ENCODE measurements at regions not wholly inside any gene's neighbourhood (a gene's known extent, or its start where the extent isn't known, plus 50 kb on each side); places are given as distances from the start of the nearest gene placed in this dataset.

- no peaks in the 10 kb centered on the region for H3K36me3 ChIP-seq
- no peak for DNase-seq (ENCODE audit: low read depth in 1 of 2, low spot score in 2 of 2)
- no peaks in the 10 kb centered on the region for H3K4me1 ChIP-seq (replicated peaks)
- H3K4me3 ChIP-seq = no peak overlapping the region
- H3K27me3 ChIP-seq (replicated peaks) = no peaks in the 10 kb centered on the region
- H3K9me3 ChIP-seq (replicated peaks) = no peaks in the 10 kb centered on the region
- no peak overlapping the region for H3K27ac ChIP-seq
Observed at GRCh38 chr18:28541934-28542333, 365.0 kb upstream of the CDH2 start.

DNA sequence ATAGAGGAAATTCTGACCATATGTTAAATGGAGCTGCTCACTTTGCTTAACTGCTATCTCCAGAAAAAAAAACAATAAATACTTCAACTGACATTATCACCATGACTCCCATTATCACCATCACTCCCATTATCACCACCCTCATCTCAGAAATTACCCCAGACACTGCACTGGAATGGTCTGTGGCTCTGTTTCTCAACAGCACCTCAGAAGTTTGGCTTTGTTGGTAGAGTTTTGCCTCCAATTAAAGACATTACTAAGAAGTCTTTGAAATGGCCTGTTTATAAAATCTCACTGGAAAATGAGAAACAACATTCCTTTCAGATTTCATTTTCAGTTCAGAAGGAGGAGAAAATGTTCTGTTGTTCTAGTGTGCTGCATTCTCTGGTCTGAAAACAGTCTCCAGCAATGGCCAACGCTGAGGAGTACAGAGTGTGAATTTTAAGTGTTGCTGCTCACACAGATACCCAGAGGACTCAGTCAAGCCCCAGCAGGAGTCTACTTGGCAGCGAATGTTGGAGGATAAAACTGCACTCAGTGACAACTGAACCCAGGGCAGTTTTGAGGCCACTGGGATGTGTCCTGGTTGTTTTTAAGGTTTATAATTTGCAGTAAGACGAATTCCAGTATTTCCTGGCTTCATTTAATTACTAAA is 364.5 kb upstream of the CDH2 start:
- H3K9me3 ChIP-seq (replicated peaks) = no peaks in the 10 kb centered on the region
- no peaks in the 10 kb centered on the region for H3K27me3 ChIP-seq (replicated peaks)
- H3K27ac ChIP-seq = no peak overlapping the region
- H3K4me1 ChIP-seq (replicated peaks) = no peaks in the 10 kb centered on the region
- no peaks in the 10 kb centered on the region for H3K36me3 ChIP-seq
- H3K4me3 ChIP-seq = no peak overlapping the region
- no peak for DNase-seq (ENCODE audit: low read depth in 1 of 2, low spot score in 2 of 2)

GRCh38 chr18:28529644-28530043 is 352.7 kb upstream of the CDH2 start:
- Histone ChIP-seq H3K27ac (no peak overlapping the region), H3K4me1 (replicated peaks) (no peaks in the 10 kb centered on the region), H3K27me3 (replicated peaks) (no peaks in the 10 kb centered on the region), H3K36me3 (no peaks in the 10 kb centered on the region), H3K9me3 (replicated peaks) (no peaks in the 10 kb centered on the region), H3K4me3 (no peak overlapping the region)
- no peak for DNase-seq (ENCODE audit: low read depth in 1 of 2, low spot score in 2 of 2)

GRCh38 chr18:28526196-28526595 is 349.3 kb upstream of the CDH2 start:
- no peak overlapping the region for H3K4me3 ChIP-seq
- H3K9me3 ChIP-seq (replicated peaks) = no peaks in the 10 kb centered on the region
- no peaks in the 10 kb centered on the region for H3K4me1 ChIP-seq (replicated peaks)
- no peaks in the 10 kb centered on the region for H3K36me3 ChIP-seq
- no peak overlapping the region for H3K27ac ChIP-seq
- no peaks in the 10 kb centered on the region for H3K27me3 ChIP-seq (replicated peaks)
- DNase-seq (ENCODE audit: low read depth in 1 of 2, low spot score in 2 of 2) = no peak

GRCh38 chr18:28523758-28524475 is 347.0 kb upstream of the CDH2 start:
- Histone ChIP-seq H3K9me3 (replicated peaks) (no peaks in the 10 kb centered on the region), H3K36me3 (no peaks in the 10 kb centered on the region), H3K27ac (no peak overlapping the region), H3K27me3 (replicated peaks) (no peaks in the 10 kb centered on the region), H3K4me1 (replicated peaks) (no peaks in the 10 kb centered on the region), H3K4me3 (no peak overlapping the region)
- DNase-seq (ENCODE audit: low read depth in 1 of 2, low spot score in 2 of 2) = no peak

- H3K4me3 ChIP-seq = no peak overlapping the region
- H3K27ac ChIP-seq = no peak overlapping the region
- H3K27me3 ChIP-seq (replicated peaks) = no peaks in the 10 kb centered on the region
- no peaks in the 10 kb centered on the region for H3K36me3 ChIP-seq
- no peak for DNase-seq (ENCODE audit: low read depth in 1 of 2, low spot score in 2 of 2)
- H3K4me1 ChIP-seq (replicated peaks) = no peaks in the 10 kb centered on the region
- no peaks in the 10 kb centered on the region for H3K9me3 ChIP-seq (replicated peaks)
Observed at GRCh38 chr18:28522236-28522635, 345.3 kb upstream of the CDH2 start.

DNA sequence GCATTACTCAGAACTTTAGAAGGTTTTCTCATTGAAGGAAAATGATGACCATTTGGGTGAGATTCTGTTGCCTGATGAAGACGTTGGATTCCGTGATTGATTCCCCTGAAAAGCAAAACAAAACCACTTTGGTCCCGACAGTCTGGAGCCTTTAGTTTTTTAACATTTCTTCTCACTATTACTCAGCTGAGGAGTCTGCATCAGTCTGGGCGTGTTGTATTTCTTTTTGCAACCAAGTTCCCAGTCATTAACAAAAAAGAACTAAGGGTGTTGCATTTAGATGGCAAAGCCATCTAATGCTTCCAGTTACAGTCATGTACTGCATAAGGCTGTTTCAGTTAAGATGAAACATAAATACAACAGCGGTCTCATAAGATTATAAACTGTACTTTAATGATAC is 343.1 kb upstream of the CDH2 start:
- no peak for DNase-seq (ENCODE audit: low read depth in 1 of 2, low spot score in 2 of 2)

GRCh38 chr18:28514699-28515098 is 337.8 kb upstream of the CDH2 start:
- Histone ChIP-seq H3K27ac (no peak overlapping the region), H3K27me3 (replicated peaks) (no peaks in the 10 kb centered on the region), H3K9me3 (replicated peaks) (no peaks in the 10 kb centered on the region), H3K4me3 (no peak overlapping the region), H3K4me1 (replicated peaks) (peaks cover 31% of the 10 kb centered on the region), H3K36me3 (no peaks in the 10 kb centered on the region)
- DNase-seq (ENCODE audit: low read depth in 1 of 2, low spot score in 2 of 2) = no peak

More for the DNA sequence above, 343.1 kb upstream of the CDH2 start:
- no peaks in the 10 kb centered on the region for H3K27me3 ChIP-seq (replicated peaks)
- H3K27ac ChIP-seq = no peak overlapping the region
- no peaks in the 10 kb centered on the region for H3K4me1 ChIP-seq (replicated peaks)
- H3K9me3 ChIP-seq (replicated peaks) = no peaks in the 10 kb centered on the region
- H3K36me3 ChIP-seq = no peaks in the 10 kb centered on the region
- no peak overlapping the region for H3K4me3 ChIP-seq

DNA sequence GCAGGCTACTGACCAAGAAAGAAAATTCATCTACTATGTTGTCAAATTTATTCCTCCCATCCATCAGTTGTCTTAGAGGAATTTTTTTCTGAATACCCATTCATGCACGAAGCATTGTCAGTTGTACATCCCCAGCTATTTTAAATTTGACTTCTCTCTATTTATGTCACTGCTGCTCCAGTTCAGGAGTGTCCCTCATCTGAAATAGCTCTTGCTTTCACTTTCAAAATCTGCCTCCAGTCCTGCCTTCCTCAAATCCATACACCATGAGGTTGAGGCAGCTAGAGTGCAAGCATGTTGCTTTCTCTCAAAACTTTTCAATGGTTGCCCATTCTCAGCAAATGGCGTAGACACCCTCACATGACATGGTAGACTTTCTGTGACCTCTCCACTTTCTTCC is 335.4 kb upstream of the CDH2 start:
- H3K9me3 ChIP-seq (replicated peaks) = no peaks in the 10 kb centered on the region
- no peaks in the 10 kb centered on the region for H3K36me3 ChIP-seq
- H3K27ac ChIP-seq = peak overlapping the region; percentile 63
- H3K4me3 ChIP-seq = peak overlapping the region; percentile 12; the same call in 1 of the 2 replicates
- DNase-seq (ENCODE audit: low read depth in 1 of 2, low spot score in 2 of 2) = peak in 1 of 2 experiments; percentile 41
- H3K4me1 ChIP-seq (replicated peaks) = peaks cover 34% of the 10 kb centered on the region
- H3K27me3 ChIP-seq (replicated peaks) = no peaks in the 10 kb centered on the region

- peaks cover 34% of the 10 kb centered on the region for H3K4me1 ChIP-seq (replicated peaks)
- H3K36me3 ChIP-seq = no peaks in the 10 kb centered on the region
- no peaks in the 10 kb centered on the region for H3K27me3 ChIP-seq (replicated peaks)
- H3K27ac ChIP-seq = peak overlapping the region; percentile 63
- no peaks in the 10 kb centered on the region for H3K9me3 ChIP-seq (replicated peaks)
- no peak overlapping the region for H3K4me3 ChIP-seq
- DNase-seq (ENCODE audit: low read depth in 1 of 2, low spot score in 2 of 2) = peak; percentile 46 to 65
Observed at GRCh38 chr18:28511413-28511821, 334.5 kb upstream of the CDH2 start.

DNA sequence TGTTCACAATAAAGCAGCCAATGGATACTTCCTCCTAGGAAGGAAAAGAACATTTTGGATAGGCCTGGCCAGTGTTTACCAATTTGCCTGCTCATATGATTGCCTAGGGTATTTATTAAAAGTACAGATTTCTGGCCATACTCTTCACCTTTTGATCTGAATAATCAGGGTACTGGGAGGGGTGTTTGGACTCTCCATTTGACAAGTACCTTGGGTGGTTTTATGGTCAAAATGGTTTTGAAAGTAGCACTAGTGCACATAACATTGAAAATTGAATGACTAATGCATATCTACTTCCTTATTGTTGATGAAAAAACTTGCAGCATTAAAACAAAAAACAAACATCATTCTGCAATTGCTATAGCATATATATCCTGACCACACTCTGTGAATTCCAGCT is 333.3 kb upstream of the CDH2 start:
- Histone ChIP-seq H3K27ac (no peak overlapping the region), H3K4me3 (no peak overlapping the region), H3K36me3 (no peaks in the 10 kb centered on the region), H3K4me1 (replicated peaks) (peaks cover 34% of the 10 kb centered on the region), H3K9me3 (replicated peaks) (no peaks in the 10 kb centered on the region), H3K27me3 (replicated peaks) (no peaks in the 10 kb centered on the region)
- no peak for DNase-seq (ENCODE audit: low read depth in 1 of 2, low spot score in 2 of 2)

DNA sequence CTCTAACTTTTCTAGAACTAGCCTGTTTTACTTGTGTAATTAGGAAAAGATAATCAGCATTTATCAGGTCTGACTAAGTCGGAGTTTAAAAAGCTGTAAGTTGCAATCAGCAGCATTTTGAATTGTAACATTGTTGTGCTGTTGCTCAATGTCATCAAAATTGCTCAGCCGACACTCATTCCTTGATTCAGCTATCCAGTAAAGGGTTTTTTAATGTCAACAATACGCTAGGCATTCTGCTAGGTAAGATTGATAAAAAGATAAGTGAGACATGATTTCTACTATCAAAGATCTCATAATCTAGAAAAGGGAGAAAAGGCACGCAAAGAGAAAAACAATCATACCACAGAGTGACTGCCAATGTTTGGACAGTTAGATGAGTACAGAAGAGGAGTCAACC is 327.1 kb upstream of the CDH2 start:
- no peak for DNase-seq (ENCODE audit: low read depth in 1 of 2, low spot score in 2 of 2)
- no peak overlapping the region for H3K4me3 ChIP-seq
- no peaks in the 10 kb centered on the region for H3K27me3 ChIP-seq (replicated peaks)
- H3K36me3 ChIP-seq = no peaks in the 10 kb centered on the region
- no peaks in the 10 kb centered on the region for H3K4me1 ChIP-seq (replicated peaks)
- no peaks in the 10 kb centered on the region for H3K9me3 ChIP-seq (replicated peaks)
- H3K27ac ChIP-seq = no peak overlapping the region

GRCh38 chr18:28494151-28494550 is 317.2 kb upstream of the CDH2 start:
- Histone ChIP-seq H3K36me3 (no peaks in the 10 kb centered on the region), H3K9me3 (replicated peaks) (no peaks in the 10 kb centered on the region), H3K4me3 (no peak overlapping the region), H3K27ac (no peak overlapping the region), H3K4me1 (replicated peaks) (no peaks in the 10 kb centered on the region), H3K27me3 (replicated peaks) (no peaks in the 10 kb centered on the region)
- no peak for DNase-seq (ENCODE audit: low read depth in 1 of 2, low spot score in 2 of 2)

DNA sequence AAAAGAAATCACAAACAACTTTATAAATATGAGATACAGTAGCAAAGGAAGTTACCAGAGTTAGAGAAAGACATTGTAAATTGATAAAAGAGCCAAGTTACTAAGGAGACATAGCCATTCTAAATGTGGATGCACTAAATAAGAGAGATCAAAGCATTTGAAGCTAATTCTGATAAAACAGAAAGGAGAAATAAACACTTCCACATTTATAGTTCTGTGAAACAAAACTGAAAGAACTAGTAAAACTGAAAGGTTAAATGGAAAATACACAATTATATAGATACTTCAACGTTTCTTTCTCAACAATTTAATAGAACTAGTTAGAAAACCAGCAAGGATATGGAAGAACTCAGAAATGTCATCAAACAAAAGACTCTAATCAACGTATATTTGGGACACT is 309.0 kb upstream of the CDH2 start:
- no peak overlapping the region for H3K27ac ChIP-seq
- H3K9me3 ChIP-seq (replicated peaks) = no peaks in the 10 kb centered on the region
- DNase-seq (ENCODE audit: low read depth in 1 of 2, low spot score in 2 of 2) = no peak
- H3K27me3 ChIP-seq (replicated peaks) = no peaks in the 10 kb centered on the region
- H3K36me3 ChIP-seq = no peaks in the 10 kb centered on the region
- H3K4me1 ChIP-seq (replicated peaks) = no peaks in the 10 kb centered on the region
- no peak overlapping the region for H3K4me3 ChIP-seq

All from SJSA1 (cell line).